Frontal cortex (tissue), 3 donors: ENCODE measurements at regions not wholly inside any gene's neighbourhood (a gene's known extent, or its start where the extent isn't known, plus 50 kb on each side); places are given as distances from the start of the nearest gene placed in this dataset.

Source experiments
- DNase-seq, 2 donors: peaks; one replicate each; pipeline ENCODE4 v3.0.0; 2012; ENCODE audit warnings: low spot score in 2 of 2
- FAIRE-seq: peaks from 2 replicates; lab custom pipeline; 2012; peaks lifted over from hg19 to GRCh38; lab: Jason Lieb, UNC
- donor health status: control.
- donor health status: control.
- donor health status: control.

DNA sequence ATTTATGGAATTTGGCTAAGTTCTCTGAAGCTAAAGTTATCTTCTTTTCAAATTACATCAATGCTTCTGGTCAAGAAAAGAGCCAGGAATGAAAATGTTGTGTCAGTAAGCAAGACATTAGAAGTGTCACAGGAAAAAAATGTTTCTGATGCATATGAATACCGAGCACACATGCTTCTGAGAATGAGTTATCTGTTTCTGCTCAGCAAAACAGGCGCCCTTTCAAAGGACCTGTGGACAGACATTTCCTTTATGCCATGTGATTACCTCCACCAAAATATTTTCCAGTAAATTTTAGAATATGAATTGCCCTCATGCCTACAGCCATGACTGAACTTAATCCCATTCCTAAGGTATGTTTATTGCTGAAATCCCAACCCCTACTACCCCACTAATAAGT lies 55.4 kb upstream of the RNF180 start:
- DNase-seq = no peak
- FAIRE-seq = no peak

GRCh38 chr5:64108674-64109073 lies 57.0 kb upstream of the RNF180 start:
- DNase-seq (no peak), FAIRE-seq (no peak)

GRCh38 chr5:64100203-64100602 lies 65.4 kb upstream of the RNF180 start:
- no peak for FAIRE-seq
- no peak for DNase-seq

GRCh38 chr5:64096771-64097170 lies 68.9 kb upstream of the RNF180 start:
- FAIRE-seq = no peak

GRCh38 chr5:64077589-64077988 lies 88.1 kb upstream of the RNF180 start:
- DNase-seq = no peak
- no peak for FAIRE-seq

More at GRCh38 chr5:64096771-64097170, 68.9 kb upstream of the RNF180 start:
- no peak for DNase-seq

- FAIRE-seq (no peak), DNase-seq (peak; percentile 5 to 26)
These were observed 91.1 kb upstream of the RNF180 start for GRCh38 chr5:64074533-64074932.

GRCh38 chr5:64069486-64069885 lies 96.2 kb upstream of the RNF180 start:
- DNase-seq = no peak
- FAIRE-seq = no peak

DNA sequence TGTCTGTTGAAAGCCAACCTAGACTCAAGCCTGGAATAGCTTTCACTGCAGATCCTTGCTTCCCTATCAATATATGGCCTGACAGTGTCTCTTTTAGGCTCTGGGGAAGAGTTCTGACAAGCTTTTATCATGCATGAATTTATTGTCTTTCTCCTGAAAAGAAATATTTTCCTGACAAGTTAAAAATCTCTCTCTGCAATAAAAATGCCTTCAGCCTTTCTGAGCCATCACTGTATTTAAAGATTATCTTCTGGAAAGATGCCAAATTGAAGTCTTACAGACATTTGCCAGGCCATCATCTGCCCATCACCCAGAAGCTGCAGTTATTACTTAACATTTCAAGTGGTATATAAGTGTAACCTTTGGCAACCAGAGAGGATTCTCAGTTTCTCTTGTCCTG lies 88.1 kb upstream of the HTR1A start:
- DNase-seq (no peak), FAIRE-seq (no peak)

DNA sequence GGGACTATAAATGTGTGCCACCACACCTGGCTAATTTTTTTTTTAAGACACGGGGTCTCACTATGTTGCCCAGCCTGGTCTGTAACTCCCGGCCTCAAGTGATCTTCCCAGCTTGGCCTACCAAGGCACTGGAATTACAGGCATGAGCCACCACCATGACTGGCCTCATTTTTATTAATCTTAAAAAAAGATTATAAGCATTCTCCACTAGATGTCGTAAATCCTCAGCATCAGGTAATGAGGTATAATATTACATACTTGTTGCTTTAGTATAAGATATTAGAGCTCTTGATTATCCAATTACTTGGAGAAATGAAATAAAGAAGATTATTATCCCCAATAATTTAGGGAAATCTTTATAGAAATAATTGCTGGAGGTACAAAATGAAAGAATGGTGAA lies 78.2 kb upstream of the HTR1A start:
- DNase-seq = no peak

GRCh38 chr5:64026493-64026892 lies 64.2 kb upstream of the HTR1A start:
- DNase-seq (no peak), FAIRE-seq (no peak)

More for the DNA sequence above, 78.2 kb upstream of the HTR1A start:
- FAIRE-seq = no peak

- FAIRE-seq (no peak), DNase-seq (no peak)
These were observed 57.5 kb upstream of the HTR1A start for GRCh38 chr5:64019746-64020145.

DNA sequence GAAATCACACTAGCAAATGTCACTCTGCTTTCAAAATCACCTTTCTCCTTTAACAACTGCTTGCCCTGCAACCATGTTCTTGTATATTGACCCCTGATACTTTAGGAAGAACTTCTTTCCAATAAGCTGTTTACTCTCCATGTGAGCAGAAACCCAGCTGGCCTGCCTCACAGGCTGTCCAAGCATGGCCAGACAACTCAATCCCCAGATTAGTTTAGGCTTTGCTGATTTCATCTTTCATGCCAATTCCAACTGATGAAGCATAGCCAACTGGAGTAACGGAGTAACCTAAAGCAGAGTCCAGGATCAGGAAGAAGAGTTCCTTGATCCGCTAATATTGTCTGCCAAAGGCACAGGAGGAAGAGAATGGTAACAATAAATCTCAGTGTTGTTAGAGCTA lies 56.7 kb upstream of the HTR1A start:
- DNase-seq (no peak), FAIRE-seq (no peak)

GRCh38 chr5:64015824-64016223 lies 53.6 kb upstream of the HTR1A start:
- no peak for FAIRE-seq

More at GRCh38 chr5:64015824-64016223, 53.6 kb upstream of the HTR1A start:
- no peak for DNase-seq
